ENCODE measurements at regions not wholly inside any gene's neighbourhood (a gene's known extent, or its start where the extent isn't known, plus 50 kb on each side); places are given as distances from the start of the nearest gene placed in this dataset.

- DNase-seq (ENCODE audit: low read depth in 2 of 2) = no peak
These were observed 351.7 kb upstream of the FAM241A start for GRCh38 chr4:111793433-111794091.

- no peak for DNase-seq (ENCODE audit: low read depth in 2 of 2)
These were observed 347.6 kb upstream of the FAM241A start for GRCh38 chr4:111797455-111798163.

GRCh38 chr4:111798840-111799239 lies 346.4 kb upstream of the FAM241A start:
- no peak for DNase-seq (ENCODE audit: low read depth in 2 of 2)

- DNase-seq (ENCODE audit: low read depth in 2 of 2) = no peak
These were observed 344.7 kb upstream of the FAM241A start for GRCh38 chr4:111800551-111800950.

GRCh38 chr4:111802191-111802590 lies 343.1 kb upstream of the FAM241A start:
- no peak for DNase-seq (ENCODE audit: low read depth in 2 of 2)

GRCh38 chr4:111806331-111806730 lies 338.9 kb upstream of the FAM241A start:
- DNase-seq (ENCODE audit: low read depth in 2 of 2) = no peak

- DNase-seq (ENCODE audit: low read depth in 2 of 2) = no peak
These were observed 337.7 kb upstream of the FAM241A start for GRCh38 chr4:111807576-111807975.

- DNase-seq (ENCODE audit: low read depth in 2 of 2) = no peak
These were observed 337.1 kb upstream of the FAM241A start for GRCh38 chr4:111808174-111808573.

GRCh38 chr4:111811661-111812060 lies 333.6 kb upstream of the FAM241A start:
- DNase-seq (ENCODE audit: low read depth in 2 of 2) = no peak

- DNase-seq (ENCODE audit: low read depth in 2 of 2) = no peak
These were observed 333.1 kb upstream of the FAM241A start for GRCh38 chr4:111812114-111812513.

GRCh38 chr4:111812760-111813159 lies 332.5 kb upstream of the FAM241A start:
- no peak for DNase-seq (ENCODE audit: low read depth in 2 of 2)

GRCh38 chr4:111813555-111814140 lies 331.6 kb upstream of the FAM241A start:
- no peak for DNase-seq (ENCODE audit: low read depth in 2 of 2)

- no peak for DNase-seq (ENCODE audit: low read depth in 2 of 2)
These were observed 330.3 kb upstream of the FAM241A start for GRCh38 chr4:111814961-111815360.

- no peak for DNase-seq (ENCODE audit: low read depth in 2 of 2)
These were observed 323.9 kb upstream of the FAM241A start for GRCh38 chr4:111821342-111821741.

- no peak for DNase-seq (ENCODE audit: low read depth in 2 of 2)
These were observed 308.7 kb upstream of the FAM241A start for GRCh38 chr4:111836601-111837000.

- no peak for DNase-seq (ENCODE audit: low read depth in 2 of 2)
These were observed 307.5 kb upstream of the FAM241A start for GRCh38 chr4:111837761-111838160.

- no peak for DNase-seq (ENCODE audit: low read depth in 2 of 2)
These were observed 306.8 kb upstream of the FAM241A start for GRCh38 chr4:111838406-111838930.

- no peak for DNase-seq (ENCODE audit: low read depth in 2 of 2)
These were observed 306.1 kb upstream of the FAM241A start for GRCh38 chr4:111839141-111839540.

- DNase-seq (ENCODE audit: low read depth in 2 of 2) = no peak
These were observed 302.9 kb upstream of the FAM241A start for GRCh38 chr4:111842336-111842735.

GRCh38 chr4:111847296-111848008 lies 297.8 kb upstream of the FAM241A start:
- no peak for DNase-seq (ENCODE audit: low read depth in 2 of 2)

- no peak for DNase-seq (ENCODE audit: low read depth in 2 of 2)
These were observed 295.4 kb upstream of the FAM241A start for GRCh38 chr4:111849746-111850284.

GRCh38 chr4:111854494-111855087 lies 290.7 kb upstream of the FAM241A start:
- no peak for DNase-seq (ENCODE audit: low read depth in 2 of 2)

All from activated CD8-positive, alpha-beta memory T cell treated with anti-CD3 and anti-CD28 coated beads for 4 hours (primary cell).